ENCODE measurements at regions not wholly inside any gene's neighbourhood (a gene's known extent, or its start where the extent isn't known, plus 50 kb on each side); places are given as distances from the start of the nearest gene placed in this dataset.

- TF ChIP-seq CTCF (IDR thresholded peaks at IDR 0.05; ENCODE audit: low read length) (no peak), EZH2phosphoT487 (IDR thresholded peaks at IDR 0.05; ENCODE audit: low read length) (no peak), EZH2 (optimal IDR thresholded peaks at IDR 0.05; ENCODE audit: low read depth, low read length) (no peak)
These were observed 145.3 kb upstream of the MEX3C start for GRCh38 chr18:51342815-51343214.
